ENCODE measurements at regions not wholly inside any gene's neighbourhood (a gene's known extent, or its start where the extent isn't known, plus 50 kb on each side); places are given as distances from the start of the nearest gene placed in this dataset.
A peak's percentile ranks its signal among the peaks of the same experiment; 100 is the strongest.
"Not testable (repeated sequence)": the region's sequence is repeated elsewhere in the genome, so short reads cannot be mapped to it uniquely, and the experiment has no call there.

DNA sequence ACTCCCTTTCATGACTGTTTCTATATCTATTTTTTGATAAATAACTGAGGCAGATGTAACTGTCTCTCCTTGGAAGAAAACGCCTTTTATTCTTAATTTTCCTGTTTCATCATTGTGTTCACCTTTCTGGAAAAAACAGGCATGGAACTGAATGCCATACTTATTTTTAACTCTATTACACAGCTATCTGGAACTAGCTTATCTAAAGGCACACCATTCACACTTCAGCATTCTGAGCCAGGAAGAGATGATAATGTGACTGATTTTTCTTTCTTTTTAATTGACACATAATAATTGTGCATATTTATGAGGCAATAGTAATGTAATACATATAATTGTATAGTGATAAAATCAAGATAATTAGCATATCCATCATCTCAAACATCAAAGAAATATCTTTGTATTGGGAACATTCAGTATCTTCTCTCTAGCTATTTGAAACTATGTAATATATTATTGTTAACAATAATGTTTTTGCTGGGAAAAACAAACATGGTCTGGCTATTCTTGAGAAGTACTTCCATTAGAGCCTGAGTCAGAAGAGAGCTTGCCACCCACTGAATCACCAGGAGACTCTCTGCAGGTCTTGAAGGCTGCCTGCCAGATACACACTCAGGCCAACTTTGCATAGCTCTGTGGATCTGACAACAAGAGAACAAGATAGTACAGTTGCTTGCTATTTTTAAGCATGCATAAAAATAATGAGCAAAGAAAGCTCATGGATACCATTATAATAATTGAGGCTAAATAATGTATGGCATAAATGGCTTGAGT, 501.0 kb upstream of the EDIL3 start:
- DNase-seq (ENCODE audit: low read depth, low spot score): peak; percentile 5
- H3K27ac ChIP-seq: no peak overlapping the region

DNA sequence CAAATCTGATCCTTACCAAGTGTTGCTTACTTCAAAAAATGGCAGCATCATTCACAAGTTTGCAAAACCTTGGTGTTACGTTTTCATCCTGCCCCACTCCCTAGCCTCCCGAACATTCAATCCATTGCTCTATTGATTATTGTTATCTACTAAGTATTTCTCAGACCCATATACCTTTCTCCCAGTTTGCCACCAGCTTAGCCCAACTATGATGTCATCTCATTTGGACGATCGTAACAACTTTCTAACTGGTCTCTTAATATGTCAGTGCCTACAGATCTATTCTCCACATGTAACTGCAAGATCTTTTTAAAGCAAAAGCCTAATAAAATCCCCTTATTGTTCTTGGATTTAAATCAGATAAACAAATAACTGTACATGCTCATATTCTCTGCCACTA, 497.1 kb upstream of the EDIL3 start:
- no peak for DNase-seq (ENCODE audit: low read depth, low spot score)
- no peak overlapping the region for H3K27ac ChIP-seq

DNA sequence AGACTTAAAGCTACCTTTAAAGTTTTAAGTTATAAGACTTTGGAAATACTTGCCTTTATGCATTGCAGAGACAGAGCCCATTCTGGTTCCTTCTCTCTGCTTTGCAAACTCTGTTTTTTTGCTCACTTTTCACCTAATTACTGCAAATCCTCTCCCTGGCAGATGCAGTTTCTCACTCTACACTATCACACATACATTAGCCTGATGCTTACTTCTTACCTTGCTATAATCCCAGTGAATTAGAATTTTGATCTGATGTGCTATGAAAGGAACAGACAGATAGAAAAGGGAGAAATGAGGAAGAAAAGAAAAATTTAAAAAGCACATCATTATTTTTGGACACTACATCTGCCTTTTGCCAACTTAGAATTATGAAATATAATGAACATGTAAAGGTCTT, 489.5 kb upstream of the EDIL3 start:
- no peak overlapping the region for H3K27ac ChIP-seq
- DNase-seq (ENCODE audit: low read depth, low spot score): no peak

DNA sequence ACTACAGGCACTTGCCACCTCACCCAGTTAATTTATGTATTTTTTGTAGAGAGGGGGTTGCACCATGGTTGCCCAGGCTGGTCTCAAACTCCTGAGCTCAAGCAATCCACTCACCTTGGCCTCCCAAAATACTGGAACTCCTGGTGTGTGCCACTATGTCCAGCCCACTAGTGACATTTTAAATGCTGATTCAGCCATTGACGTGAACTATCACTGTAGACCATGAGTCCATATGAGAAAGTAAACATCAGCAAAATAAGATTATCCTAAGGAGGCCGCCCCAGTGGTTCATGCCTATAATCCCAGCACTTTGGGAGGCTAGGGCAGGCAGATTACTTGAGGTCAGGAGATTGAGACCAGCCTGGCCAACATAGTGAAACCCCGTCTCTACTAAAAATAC, 488.1 kb upstream of the EDIL3 start:
- no peak for DNase-seq (ENCODE audit: low read depth, low spot score)
- no peak overlapping the region for H3K27ac ChIP-seq

DNA sequence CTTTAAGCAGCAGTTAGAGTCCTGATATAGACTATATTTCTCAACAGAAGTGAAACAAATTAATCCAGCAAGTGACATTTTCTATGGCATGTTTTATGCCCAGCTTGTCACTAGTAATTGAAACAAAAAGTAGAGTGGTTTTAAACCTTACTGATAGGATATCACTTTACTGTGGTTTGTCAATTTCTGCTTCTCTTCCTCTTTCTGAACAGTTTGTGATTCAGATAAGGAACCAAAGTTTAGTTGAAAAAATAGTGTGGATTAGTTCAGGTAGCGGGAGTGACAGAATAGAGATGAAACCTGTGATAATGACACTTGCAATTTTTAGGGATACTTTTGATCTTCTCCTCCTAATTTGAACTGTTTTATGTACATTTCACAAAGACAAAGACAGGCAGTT, 485.7 kb upstream of the EDIL3 start:
- no peak overlapping the region for H3K27ac ChIP-seq
- DNase-seq (ENCODE audit: low read depth, low spot score): no peak

DNA sequence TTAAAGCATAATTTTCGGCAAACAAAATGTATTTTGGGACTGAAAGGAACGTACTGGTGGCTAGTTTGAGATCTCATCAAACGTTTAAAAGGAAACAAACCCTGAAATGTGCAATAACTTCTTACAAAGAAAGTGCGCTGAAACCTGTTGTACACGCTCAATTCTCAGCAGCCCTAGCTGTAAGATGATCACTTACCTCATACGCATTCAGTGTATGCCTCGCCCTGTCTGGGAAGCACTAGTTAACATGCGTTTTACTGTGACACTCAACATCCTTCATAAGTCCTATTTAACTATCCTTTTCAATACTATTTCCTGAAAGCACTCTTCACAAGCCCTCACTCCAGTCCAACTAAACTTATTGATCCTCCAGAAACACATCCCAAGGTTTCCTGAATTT, 485.0 kb upstream of the EDIL3 start:
- no peak for DNase-seq (ENCODE audit: low read depth, low spot score)
- no peak overlapping the region for H3K27ac ChIP-seq

DNA sequence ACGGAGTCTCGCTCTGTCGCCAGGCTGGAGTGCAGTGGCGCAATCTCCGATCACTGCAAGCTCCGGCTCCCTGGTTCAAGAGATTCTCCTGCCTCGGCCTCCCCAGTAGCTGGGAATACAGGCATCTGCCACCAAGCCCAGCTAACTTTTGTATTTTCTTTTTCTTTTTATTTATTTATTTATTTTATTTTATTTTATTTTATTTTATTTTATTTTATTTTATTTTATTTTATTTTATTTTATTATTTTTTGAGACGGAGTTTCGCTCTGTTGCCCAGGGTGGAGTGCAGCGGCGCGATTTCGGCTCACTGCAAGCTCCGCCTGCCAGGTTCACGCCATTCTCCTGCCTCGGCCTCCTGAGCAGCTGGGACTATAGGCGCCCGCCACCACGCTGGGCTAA, 479.3 kb upstream of the EDIL3 start:
- not testable (repeated sequence) for H3K27ac ChIP-seq; DNase-seq (ENCODE audit: low read depth, low spot score)

DNA sequence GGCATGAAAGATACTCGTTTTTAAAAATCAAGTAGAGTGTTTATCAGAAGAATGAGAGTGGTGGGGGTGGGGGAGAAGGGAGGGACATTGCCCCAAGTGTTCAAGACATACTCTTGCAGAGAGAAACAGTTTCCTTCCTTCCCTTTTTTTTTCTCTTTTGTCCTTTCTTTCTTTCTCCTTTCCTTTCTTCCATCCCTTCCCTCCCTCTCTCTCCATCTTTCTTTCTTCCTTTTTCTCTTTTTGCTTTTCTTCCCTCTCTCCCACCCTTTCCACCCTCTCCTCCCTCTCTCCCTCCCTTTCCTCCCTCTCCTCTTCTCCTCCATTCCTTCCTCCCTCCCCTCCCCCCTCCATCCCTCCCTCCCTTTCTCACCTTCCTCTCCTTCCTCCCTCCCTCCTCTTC, 478.3 kb upstream of the EDIL3 start:
- DNase-seq (ENCODE audit: low read depth, low spot score): no peak
- no peak overlapping the region for H3K27ac ChIP-seq

DNA sequence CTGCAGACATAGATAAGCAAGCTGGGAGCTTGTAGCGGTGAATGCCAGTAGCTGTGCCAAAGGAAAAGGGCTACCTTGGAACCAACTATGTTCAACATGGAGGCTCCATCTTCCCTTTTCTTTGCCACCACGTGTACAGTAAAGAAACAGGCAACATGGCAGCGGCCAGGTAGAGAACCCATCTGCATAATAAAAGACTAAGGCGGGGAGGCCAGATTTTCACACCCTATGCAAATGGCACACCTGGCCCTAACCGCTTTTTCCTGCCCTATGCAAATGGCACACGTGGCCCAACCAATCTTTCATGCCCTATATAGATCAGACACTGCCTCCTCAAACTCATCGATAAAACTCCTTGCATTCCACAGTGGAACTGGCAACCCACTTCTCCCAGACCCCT, 477.5 kb upstream of the EDIL3 start:
- DNase-seq (ENCODE audit: low read depth, low spot score): no peak
- H3K27ac ChIP-seq: no peak overlapping the region

DNA sequence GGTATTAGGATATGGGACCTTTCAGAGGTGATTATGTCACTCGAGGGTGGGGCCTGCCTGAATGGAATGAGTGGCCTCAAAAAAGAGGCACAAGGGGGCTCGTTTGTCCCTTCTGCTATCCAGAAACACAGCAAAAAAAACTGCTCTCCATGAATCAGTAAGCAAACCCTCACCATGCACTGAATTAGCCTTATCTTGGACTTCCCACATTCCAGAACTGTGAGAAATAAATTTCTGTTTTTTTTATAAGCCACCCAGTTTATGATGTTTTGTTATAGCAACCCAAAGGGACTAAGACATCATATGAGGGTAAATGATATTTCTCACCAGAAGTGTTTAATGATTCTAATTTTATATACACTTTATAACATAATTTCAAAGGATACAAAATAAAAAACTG, 476.6 kb upstream of the EDIL3 start:
- no peak overlapping the region for H3K27ac ChIP-seq

DNA sequence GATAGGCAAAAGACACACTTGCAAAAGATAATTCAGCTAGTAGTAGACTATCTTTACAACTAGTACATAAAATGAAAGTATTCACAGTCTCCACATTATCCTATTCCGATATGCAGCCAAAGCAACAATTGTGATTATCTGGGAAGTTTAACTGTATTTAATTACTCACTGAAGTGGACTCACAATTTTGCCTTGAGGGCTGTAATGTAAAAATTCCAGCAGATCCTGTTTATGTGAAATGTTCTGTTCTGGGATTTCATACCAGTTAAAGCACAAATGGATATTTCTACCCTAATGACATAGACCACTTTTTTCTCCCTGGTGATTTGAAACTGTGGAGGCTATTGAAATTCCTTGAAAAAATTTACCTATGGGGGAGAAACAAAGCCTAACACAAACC, 474.4 kb upstream of the EDIL3 start:
- H3K27ac ChIP-seq: no peak overlapping the region
- no peak for DNase-seq (ENCODE audit: low read depth, low spot score)

More for the DNA sequence above, 476.6 kb upstream of the EDIL3 start:
- no peak for DNase-seq (ENCODE audit: low read depth, low spot score)

DNA sequence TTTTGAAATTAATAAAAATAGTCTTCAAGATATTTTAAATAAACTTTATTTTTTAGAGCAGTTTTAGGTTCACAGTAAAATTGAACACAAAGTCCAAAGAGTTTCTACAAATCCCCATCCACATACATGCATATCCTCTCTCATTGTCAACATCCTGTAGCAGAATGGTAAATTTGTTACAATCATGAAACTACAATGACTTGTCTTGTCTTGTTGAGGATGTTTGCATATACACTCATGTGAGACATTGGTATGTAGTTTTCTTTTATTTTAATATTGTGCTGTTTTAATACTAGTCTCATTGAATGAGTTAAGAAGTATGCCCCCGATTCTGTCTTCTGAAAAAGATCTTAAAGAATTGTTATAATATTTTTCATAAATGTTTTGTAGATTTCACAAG, 447.0 kb upstream of the EDIL3 start:
- H3K27ac ChIP-seq: no peak overlapping the region
- peak; percentile 10 for DNase-seq (ENCODE audit: low read depth, low spot score)

DNA sequence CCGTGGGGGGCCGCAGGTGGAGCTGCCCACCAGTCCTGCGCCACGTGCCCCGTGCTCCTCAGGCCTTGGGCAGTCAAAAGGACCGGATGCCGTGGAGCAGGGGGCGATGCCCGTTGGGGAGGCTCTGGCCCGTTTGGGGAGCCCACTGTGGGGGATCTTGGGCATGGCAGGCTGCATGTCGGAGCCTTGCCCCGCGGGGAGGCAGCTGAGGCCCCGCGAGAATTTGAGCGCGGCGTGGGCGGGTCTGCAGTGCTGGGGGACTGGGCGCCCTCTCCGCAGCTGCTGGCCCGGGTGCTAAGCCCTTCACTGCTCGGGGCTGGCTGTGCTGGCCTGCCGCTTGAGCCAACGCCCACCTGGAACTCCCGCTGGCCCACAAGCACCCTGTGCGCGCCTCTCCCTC, 445.6 kb upstream of the EDIL3 start:
- DNase-seq (ENCODE audit: low read depth, low spot score): no peak
- H3K27ac ChIP-seq: no peak overlapping the region

DNA sequence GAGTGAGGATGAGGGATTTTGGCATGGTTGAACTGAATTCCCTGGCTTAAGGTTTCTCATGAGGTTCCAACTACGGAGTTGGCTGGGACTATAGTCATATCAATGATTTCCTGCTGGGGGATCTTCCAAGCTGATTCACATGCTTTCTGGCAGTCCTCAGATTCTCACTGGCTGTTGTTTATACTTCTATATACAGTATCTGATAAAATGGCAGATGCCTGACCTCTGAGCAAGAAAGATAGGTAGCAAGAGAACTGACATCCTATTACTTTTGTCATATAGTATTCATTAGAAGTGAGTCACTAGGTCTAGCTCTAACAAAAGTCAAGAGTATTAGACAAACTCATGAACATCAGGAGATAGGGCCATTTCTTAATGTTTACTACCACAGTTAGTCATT, 440.9 kb upstream of the EDIL3 start:
- no peak overlapping the region for H3K27ac ChIP-seq
- DNase-seq (ENCODE audit: low read depth, low spot score): no peak

DNA sequence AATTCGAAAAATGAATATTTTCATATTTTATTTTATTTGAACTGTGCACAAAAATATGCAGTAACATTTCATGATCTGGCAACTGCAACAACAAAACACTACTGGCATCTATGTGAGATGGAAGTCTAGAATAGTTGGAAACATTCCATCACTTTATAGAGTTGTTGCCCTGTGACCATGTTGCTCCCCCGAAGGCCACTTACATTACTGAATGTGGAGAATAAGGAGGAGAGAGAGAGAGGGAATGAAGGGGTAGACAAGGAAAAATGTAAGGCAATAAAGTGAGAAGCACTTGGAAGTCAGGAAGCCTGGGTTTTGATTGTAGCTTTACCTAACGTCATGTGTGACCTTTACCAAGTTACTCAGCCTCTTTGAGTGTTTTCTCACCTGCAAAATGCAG, 437.2 kb upstream of the EDIL3 start:
- no peak overlapping the region for H3K27ac ChIP-seq
- DNase-seq (ENCODE audit: low read depth, low spot score): no peak

DNA sequence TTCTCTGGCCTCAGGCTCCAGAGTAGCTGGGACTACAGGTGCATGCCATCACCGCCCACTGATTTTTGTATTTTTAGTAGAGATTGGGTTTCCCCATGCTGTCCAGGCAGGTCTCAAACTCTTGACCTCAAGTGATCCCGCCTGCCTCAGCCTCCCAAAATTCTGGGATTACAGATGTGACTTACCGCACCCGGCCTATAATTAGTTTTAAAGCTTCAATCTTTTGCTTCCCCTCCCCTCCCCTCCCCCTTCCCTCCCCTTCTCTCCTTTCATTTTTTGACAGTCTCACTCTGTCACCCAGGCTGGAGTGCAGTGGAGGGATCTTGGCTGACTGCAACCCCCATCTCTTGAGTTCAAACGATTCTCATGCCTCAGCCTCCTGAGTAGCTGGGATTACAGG, 433.3 kb upstream of the EDIL3 start:
- no peak for DNase-seq (ENCODE audit: low read depth, low spot score)
- H3K27ac ChIP-seq: no peak overlapping the region

DNA sequence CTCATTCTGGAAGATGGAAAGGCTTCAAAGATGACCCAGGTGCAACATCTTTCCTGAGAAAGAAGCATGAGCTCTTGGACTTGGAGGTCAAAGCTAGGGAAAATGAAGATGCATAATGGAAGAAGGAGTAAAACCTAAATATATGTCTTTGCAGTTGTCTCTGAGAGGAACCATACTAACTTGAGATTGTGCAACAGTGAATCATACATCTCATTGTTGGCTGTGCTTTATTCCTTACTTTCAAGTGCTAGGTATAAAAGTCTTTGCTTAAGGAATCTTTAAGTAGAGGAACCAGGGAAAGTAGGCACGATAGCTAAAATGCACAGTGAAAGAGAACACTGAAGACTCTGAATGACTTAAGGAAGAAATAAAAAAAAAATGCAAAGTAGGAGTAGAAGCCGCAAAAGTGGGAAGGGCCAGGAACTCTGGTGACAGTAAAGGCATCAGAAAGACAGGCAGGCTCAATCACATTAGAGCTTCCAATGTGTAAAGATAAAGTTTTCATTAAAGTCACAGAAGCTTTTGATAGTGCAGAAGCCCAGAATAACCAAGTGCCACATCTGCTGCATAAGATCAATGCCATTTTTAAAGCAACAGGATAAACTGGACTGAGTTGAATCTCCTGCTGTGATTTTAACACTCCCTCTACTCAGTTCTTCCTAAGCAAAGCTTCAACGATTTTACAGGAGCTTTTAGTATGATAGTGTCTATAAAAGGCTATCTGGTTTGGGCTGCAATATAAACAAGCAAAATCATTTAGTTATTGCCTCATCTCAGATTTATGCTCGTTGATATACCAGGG, 432.3 kb upstream of the EDIL3 start:
- no peak for DNase-seq (ENCODE audit: low read depth, low spot score)
- H3K27ac ChIP-seq: no peak overlapping the region

DNA sequence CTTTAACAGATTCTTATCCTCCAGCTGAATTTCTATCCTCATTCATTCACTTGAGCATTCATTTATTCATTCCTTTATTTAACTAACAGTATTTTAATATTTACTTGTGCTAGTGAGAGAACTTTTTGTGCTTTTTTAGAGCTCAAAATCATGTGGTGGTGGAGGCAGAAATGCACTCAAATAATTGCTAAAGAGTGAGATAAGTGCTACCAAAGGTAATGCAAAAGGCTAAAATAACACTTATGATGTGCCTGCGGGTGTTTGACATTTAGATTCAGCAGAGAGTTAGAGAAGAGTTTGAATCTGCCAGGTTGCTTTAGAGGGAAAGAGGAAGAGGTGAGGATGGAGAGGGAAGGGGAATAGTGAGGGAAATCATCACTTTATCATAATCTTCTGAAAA, 431.5 kb upstream of the EDIL3 start:
- no peak overlapping the region for H3K27ac ChIP-seq
- no peak for DNase-seq (ENCODE audit: low read depth, low spot score)

DNA sequence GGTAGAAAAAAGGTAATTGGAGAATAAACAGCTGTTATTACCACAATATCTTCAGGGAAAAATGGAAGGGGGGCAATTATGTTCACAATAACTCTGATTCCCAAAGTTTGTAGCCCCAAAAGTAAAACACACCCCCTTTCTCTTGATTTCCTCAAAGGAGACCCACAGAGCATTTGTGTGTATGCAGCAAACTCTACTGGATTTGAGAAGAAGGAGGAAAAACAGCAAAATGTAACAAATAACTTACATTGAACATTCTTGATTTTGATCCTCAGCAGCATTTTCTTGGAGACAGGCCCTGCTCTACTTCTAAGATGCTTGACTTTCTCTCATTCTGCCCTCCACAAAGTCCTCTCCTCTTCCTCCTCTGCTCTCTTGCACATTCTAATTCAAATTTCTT, 420.8 kb upstream of the EDIL3 start:
- no peak overlapping the region for H3K27ac ChIP-seq
- DNase-seq (ENCODE audit: low read depth, low spot score): no peak

DNA sequence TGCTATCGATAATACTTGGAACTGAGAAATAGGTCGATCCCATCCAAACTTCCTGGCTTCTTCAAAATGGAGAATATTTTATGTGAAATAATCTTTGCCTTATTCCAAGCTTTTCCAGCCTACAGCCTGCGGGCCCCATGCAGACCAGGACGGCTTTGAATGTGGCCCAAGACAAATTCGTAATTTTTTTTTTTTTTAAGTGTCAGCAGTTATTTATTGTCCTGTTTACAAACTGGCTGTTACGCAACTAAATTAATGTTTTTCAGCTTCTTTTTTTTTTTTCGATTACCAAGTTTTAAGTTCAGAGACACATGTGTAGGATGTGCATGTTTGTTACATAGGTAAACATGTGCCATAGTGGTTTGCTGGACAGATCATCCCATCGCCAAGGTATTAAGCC, 411.7 kb upstream of the EDIL3 start:
- DNase-seq (ENCODE audit: low read depth, low spot score): no peak
- no peak overlapping the region for H3K27ac ChIP-seq

DNA sequence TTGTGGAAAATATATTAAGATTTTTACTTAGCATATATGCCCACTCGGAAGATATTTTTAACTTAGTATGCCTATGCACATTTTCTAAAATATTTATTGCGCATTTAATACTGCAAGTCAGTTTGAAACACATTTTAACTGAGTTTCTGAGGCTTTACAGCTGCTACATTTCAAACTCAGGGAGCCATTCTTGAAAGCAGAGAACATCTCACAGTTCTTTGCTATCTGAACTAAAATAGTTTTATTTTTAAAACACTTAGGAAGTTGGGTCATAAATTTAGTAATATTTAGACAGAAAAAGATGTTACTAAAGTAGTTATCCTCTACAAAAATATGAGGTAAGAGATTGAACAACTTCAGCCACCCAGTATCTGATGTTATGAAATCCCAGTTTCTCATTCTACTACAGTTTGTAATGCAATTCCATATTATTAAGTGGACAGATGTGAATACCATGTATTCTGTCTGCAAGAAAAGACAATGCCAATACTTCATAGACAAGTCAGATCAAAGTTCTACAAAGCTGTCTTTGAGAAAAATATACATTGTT, 409.9 kb upstream of the EDIL3 start:
- no peak overlapping the region for H3K27ac ChIP-seq
- DNase-seq (ENCODE audit: low read depth, low spot score): no peak

DNA sequence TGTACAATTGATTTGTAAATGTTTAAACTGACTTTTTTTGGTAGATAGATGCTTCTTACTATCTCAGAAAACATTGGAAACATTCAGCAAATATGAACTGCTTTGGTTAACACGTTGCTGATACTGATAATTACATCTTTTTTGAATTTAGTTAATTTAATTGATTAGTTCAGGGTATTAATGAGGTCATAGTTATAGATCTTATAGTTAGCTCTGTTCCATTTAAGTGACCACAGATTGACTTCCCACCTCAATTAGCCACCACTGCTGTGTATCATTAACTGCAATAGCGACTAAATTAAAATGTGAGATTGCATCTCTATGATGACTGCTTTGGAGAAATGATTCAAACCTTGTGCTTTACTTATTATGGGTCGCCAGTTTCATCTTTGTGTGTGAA, 407.1 kb upstream of the EDIL3 start:
- H3K27ac ChIP-seq: no peak overlapping the region
- DNase-seq (ENCODE audit: low read depth, low spot score): no peak

Measured in epithelial cell of prostate (primary cell).